Natural killer cell (primary cell): ENCODE measurements at regions not wholly inside any gene's neighbourhood (a gene's known extent, or its start where the extent isn't known, plus 50 kb on each side); places are given as distances from the start of the nearest gene placed in this dataset.

ENCODE experiments used
- ATAC-seq, 3 donors: fragments of 150-1000 bp in 2 of 3; fragments of 200-7000 bp in 1 of 3; cut with Tn5 transposase; 1 replicate in 1 of 3; 2 replicates in 2 of 3; pipeline ENCODE4 v1.10.0; 2021; ENCODE audit warnings: mild to moderate bottlenecking in 2 of 3, moderate library complexity in 2 of 3
- DNase-seq, 2 donors: peaks; one replicate each; pipeline versions ENCODE4 v3.0.0 to v3.0.0-alpha.2; 2013 to 2021; ENCODE audit warnings: mixed read lengths in 1 of 2
- H3K27ac ChIP-seq: one replicate; pipeline ENCODE4 v1.5.1; 2013; ENCODE audit warnings: mild to moderate bottlenecking, low read length
- H3K27me3 ChIP-seq: one replicate; pipeline ENCODE4 v1.6.1; 2013; ENCODE audit warnings: low read length; ENCODE audit not compliant: control insufficient read depth, insufficient read depth
- H3K36me3 ChIP-seq: one replicate; pipeline ENCODE4 v1.6.1; 2013; ENCODE audit warnings: low read length; ENCODE audit not compliant: control insufficient read depth, insufficient read depth
- H3K4me1 ChIP-seq: one replicate; pipeline ENCODE4 v1.6.1; 2013; ENCODE audit warnings: low read length; ENCODE audit not compliant: control insufficient read depth, insufficient read depth
- H3K4me3 ChIP-seq: one replicate; pipeline ENCODE4 v1.5.1; 2013; ENCODE audit warnings: low read length
- H3K9me3 ChIP-seq: one replicate; pipeline ENCODE4 v1.6.1; 2013; ENCODE audit warnings: low read length; ENCODE audit not compliant: control insufficient read depth, insufficient read depth
- H3K27ac Mint-ChIP-seq, 2 donors: one replicate each; pipeline ENCODE4 v1.8.0; 2022; ENCODE audit warnings: mild to moderate bottlenecking in 2 of 2, mixed read lengths in 2 of 2, moderate library complexity in 1 of 2
- H3K27me3 Mint-ChIP-seq, 2 donors: one replicate each; pipeline ENCODE4 v1.8.0; 2022; ENCODE audit warnings: low read depth in 2 of 2, mixed read lengths in 2 of 2
- H3K36me3 Mint-ChIP-seq: one replicate; pipeline ENCODE4 v1.8.0; 2022; ENCODE audit warnings: mixed read lengths
- H3K4me1 Mint-ChIP-seq, 2 donors: one replicate each; pipeline ENCODE4 v1.8.0; 2022; ENCODE audit warnings: mixed read lengths in 2 of 2
- H3K4me3 Mint-ChIP-seq: one replicate; pipeline ENCODE4 v1.8.0; 2022; ENCODE audit warnings: mild to moderate bottlenecking, moderate library complexity, mixed read lengths
- H3K9me3 Mint-ChIP-seq, 2 donors: one replicate each; pipeline ENCODE4 v1.8.0; 2022; ENCODE audit warnings: mixed read lengths in 2 of 2
- CTCF ChIP-seq: fragments of 200-600 bp; IDR thresholded peaks from one replicate; pipeline ENCODE4 v1.8.0; 2022; ENCODE audit warnings: antibody characterized with exemption
- WGBS: methylation state at CpG from one replicate; pipeline ENCODE4 v1.1.7; 2013; ENCODE audit warnings: missing lambda C conversion rate; ENCODE audit not compliant: insufficient coverage; 5-methylcytosine and 5-hydroxymethylcytosine counted together
- intact Hi-C: fragments of 100-400 bp; cut with micrococcal nuclease; formaldehyde crosslinking; loops from one replicate; pipeline ENCODE4 v1.14.2; 2022

DNA sequence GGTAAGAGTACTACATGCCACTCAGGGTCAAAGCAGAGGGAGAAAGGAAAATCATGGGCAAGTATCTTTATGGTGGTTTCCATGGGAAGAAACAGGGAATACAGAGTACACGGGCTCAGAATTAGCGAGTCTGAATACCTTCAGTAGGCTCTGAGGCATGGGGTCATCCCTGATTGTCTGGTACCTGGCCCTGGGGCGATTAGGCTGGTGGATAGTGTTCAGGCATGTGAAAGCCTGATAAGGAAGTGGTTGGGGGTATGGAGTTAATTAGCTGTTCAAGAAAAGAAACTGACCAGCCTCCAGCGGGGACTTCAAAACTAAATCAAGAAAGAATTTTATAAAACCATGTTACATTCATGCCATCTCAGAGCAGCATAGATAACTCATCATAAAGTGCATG, 518.8 kb downstream of the RAB28 start:
- Mint-ChIP-seq H3K9me3 (peaks cover 8 to 13% of the 10 kb centered on the region in 2 donors), H3K27me3 (no peaks in the 10 kb centered on the region), H3K4me1 (no peaks in the 10 kb centered on the region), H3K27ac (no peak overlapping the region), H3K4me3 (no peak overlapping the region), H3K36me3 (no peaks in the 10 kb centered on the region)
- TF ChIP-seq CTCF = no peak
- H3K27me3 ChIP-seq = no peaks in the 10 kb centered on the region
- DNase-seq = no peak
- WGBS = 78% methylated on average over 3 of the region's 4 CpGs
- H3K4me1 ChIP-seq = no peaks in the 10 kb centered on the region
- ATAC-seq = no peak
- intact Hi-C loops = no loop called here
- H3K4me3 ChIP-seq = no peak overlapping the region
- H3K27ac ChIP-seq = no peak overlapping the region
- H3K9me3 ChIP-seq = no peaks in the 10 kb centered on the region
- H3K36me3 ChIP-seq = no peaks in the 10 kb centered on the region

- WGBS = no CpG with 5 or more reads among the region's 1 CpG
- Histone ChIP-seq H3K9me3 (no peaks in the 10 kb centered on the region), H3K36me3 (no peaks in the 10 kb centered on the region), H3K27me3 (no peaks in the 10 kb centered on the region), H3K4me1 (no peaks in the 10 kb centered on the region), H3K4me3 (no peak overlapping the region), H3K27ac (no peak overlapping the region)
- peaks cover 10 to 13% of the 10 kb centered on the region in 2 donors for H3K9me3 Mint-ChIP-seq
- no peak for ATAC-seq
- no peaks in the 10 kb centered on the region for H3K27me3 Mint-ChIP-seq
- intact Hi-C loops = no loop called here
- H3K4me3 Mint-ChIP-seq = no peak overlapping the region
- no peak for DNase-seq
- H3K4me1 Mint-ChIP-seq = no peaks in the 10 kb centered on the region
- no peak for TF ChIP-seq CTCF
- H3K36me3 Mint-ChIP-seq = no peaks in the 10 kb centered on the region
- no peak overlapping the region for H3K27ac Mint-ChIP-seq
These were observed 520.2 kb downstream of the RAB28 start for GRCh38 chr4:12963912-12964311.

DNA sequence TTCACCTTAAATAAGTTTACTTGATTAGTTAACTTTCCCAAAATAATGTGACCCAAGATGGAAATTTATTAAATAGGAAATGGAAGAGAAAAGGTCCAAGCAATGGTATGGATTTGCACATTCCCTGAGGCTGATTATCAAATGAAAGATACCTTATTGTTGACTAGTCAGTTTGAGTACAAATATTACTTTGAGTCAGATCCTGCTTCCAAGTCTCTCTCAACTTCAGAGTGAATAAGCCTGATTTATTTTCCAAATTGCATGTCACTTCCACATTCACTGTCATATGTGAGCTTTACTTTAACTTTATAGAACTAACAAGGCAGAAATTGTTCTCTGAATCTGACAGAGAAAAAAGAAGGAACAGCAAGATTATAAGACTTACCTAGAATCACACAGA, 520.8 kb downstream of the RAB28 start:
- H3K27me3 ChIP-seq = no peaks in the 10 kb centered on the region
- Mint-ChIP-seq H3K4me1 (no peaks in the 10 kb centered on the region), H3K9me3 (peaks cover 10 to 13% of the 10 kb centered on the region in 2 donors), H3K27ac (no peak overlapping the region), H3K36me3 (no peaks in the 10 kb centered on the region), H3K27me3 (no peaks in the 10 kb centered on the region), H3K4me3 (no peak overlapping the region)
- TF ChIP-seq CTCF = no peak
- no peaks in the 10 kb centered on the region for H3K4me1 ChIP-seq
- H3K36me3 ChIP-seq = no peaks in the 10 kb centered on the region
- no peak overlapping the region for H3K4me3 ChIP-seq
- ATAC-seq (no peak), DNase-seq (no peak)
- intact Hi-C loops = no loop called here
- no peaks in the 10 kb centered on the region for H3K9me3 ChIP-seq
- no peak overlapping the region for H3K27ac ChIP-seq

GRCh38 chr4:12961713-12962112, 522.4 kb downstream of the RAB28 start:
- no peaks in the 10 kb centered on the region for H3K9me3 ChIP-seq
- Mint-ChIP-seq H3K36me3 (no peaks in the 10 kb centered on the region), H3K27me3 (no peaks in the 10 kb centered on the region), H3K27ac (no peak overlapping the region), H3K9me3 (peaks cover 13 to 16% of the 10 kb centered on the region in 2 donors), H3K4me3 (no peak overlapping the region), H3K4me1 (no peaks in the 10 kb centered on the region)
- no peaks in the 10 kb centered on the region for H3K27me3 ChIP-seq
- no peak for ATAC-seq
- WGBS = 83% methylated on average over 1 of the region's 2 CpGs
- intact Hi-C loops = no loop called here
- no peaks in the 10 kb centered on the region for H3K4me1 ChIP-seq
- H3K4me3 ChIP-seq = no peak overlapping the region
- no peak for DNase-seq
- TF ChIP-seq CTCF = no peak
- no peaks in the 10 kb centered on the region for H3K36me3 ChIP-seq
- no peak overlapping the region for H3K27ac ChIP-seq
